ENCODE measurements at regions not wholly inside any gene's neighbourhood (a gene's known extent, or its start where the extent isn't known, plus 50 kb on each side); places are given as distances from the start of the nearest gene placed in this dataset.

DNA sequence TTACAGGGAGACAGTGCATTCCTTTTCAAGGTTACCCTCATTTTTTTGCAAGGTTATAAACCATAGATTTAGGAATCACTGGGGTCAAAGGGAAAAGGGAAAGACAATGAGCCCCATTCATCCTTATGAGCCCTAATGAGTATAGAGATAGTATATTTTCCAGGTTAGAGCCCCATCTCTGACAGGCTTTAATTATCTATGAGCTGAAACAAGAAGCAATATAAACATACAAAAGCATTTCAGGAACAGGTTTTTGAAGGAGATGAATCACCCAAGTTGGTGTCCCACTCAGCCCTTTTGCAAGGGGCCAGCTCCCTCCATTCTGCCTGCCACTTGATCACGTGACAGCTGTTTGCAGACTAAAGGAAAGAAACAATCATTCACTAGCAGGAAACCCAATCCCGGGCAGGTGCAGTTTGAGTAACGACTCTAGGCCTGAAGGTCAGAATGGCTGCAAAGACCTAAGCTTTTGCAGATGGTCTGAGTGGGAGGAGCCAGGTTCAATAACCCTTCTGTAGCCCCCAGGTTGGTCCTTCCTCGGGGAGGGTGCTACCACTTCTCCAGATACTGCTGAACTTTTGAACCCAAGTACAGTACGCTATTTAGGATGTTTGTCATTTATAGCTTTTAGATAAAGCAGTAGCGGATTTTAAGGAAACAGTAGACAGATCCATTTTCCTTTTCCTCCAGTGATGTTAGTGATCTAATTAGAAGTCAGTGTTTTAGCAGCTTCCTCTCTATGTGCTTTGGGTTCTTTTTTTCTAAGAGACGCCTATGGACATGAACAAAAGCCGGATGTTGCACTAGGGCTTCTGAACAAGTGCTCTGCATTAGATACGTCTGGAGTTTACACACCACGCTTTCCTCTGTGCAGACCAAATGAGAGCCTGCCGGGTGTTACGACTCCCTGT lies 253.2 kb downstream of the SOX4 start:
- TF ChIP-seq POLR2A (IDR thresholded peaks at IDR 0.05; ENCODE audit: low read depth, low read length) = peak; percentile 30
- TF ChIP-seq MYC (IDR thresholded peaks at IDR 0.05; ENCODE audit: low read depth, low read length) = no peak
- TF ChIP-seq, protein P1, sequence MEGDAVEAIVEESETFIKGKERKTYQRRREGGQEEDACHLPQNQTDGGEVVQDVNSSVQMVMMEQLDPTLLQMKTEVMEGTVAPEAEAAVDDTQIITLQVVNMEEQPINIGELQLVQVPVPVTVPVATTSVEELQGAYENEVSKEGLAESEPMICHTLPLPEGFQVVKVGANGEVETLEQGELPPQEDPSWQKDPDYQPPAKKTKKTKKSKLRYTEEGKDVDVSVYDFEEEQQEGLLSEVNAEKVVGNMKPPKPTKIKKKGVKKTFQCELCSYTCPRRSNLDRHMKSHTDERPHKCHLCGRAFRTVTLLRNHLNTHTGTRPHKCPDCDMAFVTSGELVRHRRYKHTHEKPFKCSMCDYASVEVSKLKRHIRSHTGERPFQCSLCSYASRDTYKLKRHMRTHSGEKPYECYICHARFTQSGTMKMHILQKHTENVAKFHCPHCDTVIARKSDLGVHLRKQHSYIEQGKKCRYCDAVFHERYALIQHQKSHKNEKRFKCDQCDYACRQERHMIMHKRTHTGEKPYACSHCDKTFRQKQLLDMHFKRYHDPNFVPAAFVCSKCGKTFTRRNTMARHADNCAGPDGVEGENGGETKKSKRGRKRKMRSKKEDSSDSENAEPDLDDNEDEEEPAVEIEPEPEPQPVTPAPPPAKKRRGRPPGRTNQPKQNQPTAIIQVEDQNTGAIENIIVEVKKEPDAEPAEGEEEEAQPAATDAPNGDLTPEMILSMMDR (IDR thresholded peaks at IDR 0.05; ENCODE audit: extremely low read depth in 1 of 2, insufficient read depth in 1 of 2, low read depth in 1 of 2, low read length in 2 of 2) = no peak
- TF ChIP-seq POLR2AphosphoS5 (IDR thresholded peaks at IDR 0.05; ENCODE audit: insufficient read depth, low read depth, low read length) = peak; percentile 35
- no peak for TF ChIP-seq MAX (IDR thresholded peaks at IDR 0.05; ENCODE audit: insufficient read depth, insufficient read length)
- no peak for TF ChIP-seq EZH2 (IDR thresholded peaks at IDR 0.05; ENCODE audit: borderline replicate concordance, low read depth, low read length, severe bottlenecking)
- TF ChIP-seq FOS (IDR thresholded peaks at IDR 0.05; ENCODE audit: borderline replicate concordance, insufficient read depth, low read length) = peak; percentile 80
- peak; percentile 27 for TF ChIP-seq JUN (IDR thresholded peaks at IDR 0.05; ENCODE audit: borderline replicate concordance, insufficient read depth, insufficient read length, low read depth)

Data from endothelial cell of umbilical vein (primary cell).